ENCODE measurements at regions not wholly inside any gene's neighbourhood (a gene's known extent, or its start where the extent isn't known, plus 50 kb on each side); places are given as distances from the start of the nearest gene placed in this dataset.
A peak's percentile ranks its signal among the peaks of the same experiment; 100 is the strongest.
"Not testable (repeated sequence)": the region's sequence is repeated elsewhere in the genome, so short reads cannot be mapped to it uniquely, and the experiment has no call there.

DNA sequence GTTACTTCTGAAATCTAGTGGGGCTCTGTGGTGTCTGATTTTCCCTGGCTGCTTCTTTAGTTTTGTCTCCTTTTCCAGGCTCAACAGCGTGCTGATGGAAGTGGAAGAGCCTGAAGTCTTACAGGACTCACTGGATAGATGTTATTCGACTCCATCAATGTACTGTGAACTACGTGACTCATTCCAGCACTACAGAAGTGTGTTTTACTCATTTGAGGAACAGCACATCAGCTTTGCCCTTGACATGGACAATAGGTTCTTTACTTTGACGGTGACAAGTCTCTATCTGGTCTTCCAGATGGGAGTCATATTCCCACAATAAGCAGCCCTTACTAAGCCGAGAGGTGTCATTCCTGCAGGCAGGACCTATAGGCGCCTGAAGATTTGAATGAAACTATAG is 51.1 kb downstream of the NBPF8 start:
- DNase-seq: peak; percentile 3

DNA sequence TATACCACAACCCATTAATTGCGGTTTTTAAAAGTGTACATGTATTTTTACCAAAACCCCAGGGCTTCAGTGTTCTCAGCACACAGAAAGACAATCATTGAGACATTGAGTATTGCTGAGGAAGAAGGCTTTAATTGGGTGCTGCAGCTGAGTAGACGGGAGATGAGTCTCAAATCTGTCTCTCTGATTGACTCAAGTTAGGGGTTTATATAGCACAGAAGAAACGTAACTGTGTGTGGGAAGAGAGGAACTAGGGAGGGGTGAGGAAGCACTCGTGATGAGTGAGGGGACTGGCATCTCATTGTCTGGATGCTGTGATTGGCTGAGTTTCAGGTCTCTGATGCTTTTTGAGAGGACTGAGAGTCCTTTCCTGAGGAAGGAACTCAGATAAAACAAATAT is 62.8 kb downstream of the NBPF8 start:
- DNase-seq: not testable (repeated sequence)

DNA sequence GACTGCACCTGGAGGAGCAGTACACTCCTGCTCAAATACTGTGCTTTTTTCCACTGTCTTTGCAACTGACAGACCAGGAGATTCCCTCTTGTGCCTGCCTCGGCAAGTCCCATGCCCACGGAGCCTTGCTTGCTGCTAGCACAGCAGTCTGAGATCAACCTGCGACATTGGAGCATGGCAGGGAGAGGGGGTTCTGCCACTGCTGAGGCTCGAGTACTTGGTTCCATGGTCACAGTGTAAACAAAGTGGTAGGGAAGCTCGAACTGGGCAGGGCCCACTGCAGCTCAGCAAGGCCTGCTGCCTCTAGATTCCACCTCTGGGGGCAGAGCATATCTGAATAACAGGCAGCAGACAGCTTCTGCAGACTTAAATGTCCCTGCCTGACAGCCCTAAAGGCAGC is 63.6 kb downstream of the NBPF8 start:
- not testable (repeated sequence) for DNase-seq

DNA sequence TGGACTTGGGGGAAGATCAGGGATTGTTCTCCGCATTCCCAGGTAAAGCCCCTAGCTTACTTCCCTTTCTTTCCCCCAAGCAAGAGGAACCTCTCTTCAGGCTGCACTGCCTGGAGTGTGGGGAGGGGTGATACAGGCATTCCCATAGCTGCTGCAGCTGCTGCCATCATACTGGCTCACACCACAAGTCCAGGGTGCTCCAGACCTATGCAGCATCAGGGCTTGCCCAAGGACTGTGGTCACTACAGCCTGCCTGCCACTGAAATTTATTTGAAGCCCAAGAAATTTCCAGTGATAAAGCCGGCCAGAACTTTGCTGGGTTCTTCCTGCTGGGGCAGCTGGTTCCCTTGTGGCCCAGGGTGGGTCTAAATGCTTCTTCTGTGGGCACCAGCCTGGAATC is 72.7 kb downstream of the NBPF8 start:
- not testable (repeated sequence) for DNase-seq

DNA sequence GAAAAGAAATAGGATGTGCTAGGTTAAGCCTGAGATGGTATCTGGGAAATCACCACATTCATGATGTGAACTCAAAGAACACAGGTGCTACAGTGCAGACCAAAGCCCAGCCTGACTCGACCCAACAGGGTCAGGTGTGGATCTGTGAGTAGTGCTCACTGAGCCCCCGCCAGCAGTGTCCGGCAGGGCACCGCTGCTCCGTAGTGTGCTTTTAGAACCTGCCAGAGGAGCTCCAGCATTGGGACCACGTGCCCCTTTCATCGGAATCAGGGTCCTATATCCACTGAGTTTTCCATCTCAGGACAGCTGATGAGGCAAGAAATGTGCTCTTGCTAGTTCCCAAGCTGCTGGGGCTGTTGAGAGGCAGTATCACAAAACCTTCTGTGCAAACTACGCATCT is 74.4 kb downstream of the NBPF8 start:
- DNase-seq: not testable (repeated sequence)

DNA sequence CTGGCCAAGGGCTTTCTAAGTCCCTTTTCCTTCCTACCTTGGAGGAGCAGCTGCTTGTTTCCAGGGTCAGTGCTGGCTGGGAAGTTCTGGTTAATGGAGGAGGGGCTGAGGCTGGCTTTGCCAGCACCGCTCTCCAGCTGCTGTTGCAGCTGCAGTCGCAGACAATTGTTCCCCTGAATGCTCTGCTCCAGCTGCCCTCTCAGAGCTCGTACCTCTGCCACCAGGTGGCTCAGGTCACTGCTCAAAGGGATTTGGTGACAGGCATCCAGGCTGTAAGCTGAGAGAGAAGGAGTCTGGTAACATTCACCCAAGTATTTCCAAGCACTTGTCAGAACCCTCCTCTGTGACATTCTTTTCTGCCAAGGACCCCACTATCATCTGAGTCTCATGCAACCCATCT is 82.3 kb downstream of the NBPF8 start:
- DNase-seq: not testable (repeated sequence)

DNA sequence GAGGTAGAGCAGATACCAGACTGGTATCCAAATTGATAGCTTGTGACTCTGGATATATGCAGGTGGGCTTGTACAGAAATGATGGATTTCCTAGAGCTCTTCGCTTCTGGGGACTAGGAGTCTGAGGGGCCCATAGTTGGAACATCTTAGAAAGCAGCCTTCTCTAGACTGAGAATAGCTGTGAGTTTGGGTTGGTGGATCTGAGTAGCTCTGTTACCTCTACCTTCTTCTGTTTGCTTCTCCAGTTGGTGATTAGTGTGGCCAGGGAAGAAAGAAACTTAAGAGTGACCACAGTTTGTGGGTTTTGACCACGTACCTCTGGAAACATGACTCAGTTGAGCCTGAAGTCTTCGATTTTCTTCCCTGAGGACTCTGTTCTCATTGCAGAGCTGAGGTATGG is 88.4 kb downstream of the NBPF8 start:
- not testable (repeated sequence) for DNase-seq

DNA sequence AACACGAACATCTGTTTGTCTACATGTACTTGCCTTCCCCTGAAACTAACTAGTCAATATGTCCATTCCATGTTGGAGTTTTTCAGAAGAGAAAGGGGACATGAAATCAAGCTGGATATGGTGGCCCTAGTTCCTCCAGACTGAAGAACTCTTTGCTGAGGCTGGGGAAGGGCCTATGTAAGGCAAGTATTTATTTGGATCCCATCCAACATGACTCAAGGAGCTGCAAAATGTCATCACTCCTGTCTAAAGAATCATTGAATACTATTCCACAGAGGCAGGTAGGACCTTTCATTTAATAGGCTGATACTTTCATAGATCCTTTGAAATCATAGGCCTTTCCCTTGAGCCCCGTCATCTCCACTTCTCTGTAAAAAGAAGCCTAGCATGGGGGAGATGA is 91.5 kb downstream of the NBPF8 start:
- not testable (repeated sequence) for DNase-seq

DNA sequence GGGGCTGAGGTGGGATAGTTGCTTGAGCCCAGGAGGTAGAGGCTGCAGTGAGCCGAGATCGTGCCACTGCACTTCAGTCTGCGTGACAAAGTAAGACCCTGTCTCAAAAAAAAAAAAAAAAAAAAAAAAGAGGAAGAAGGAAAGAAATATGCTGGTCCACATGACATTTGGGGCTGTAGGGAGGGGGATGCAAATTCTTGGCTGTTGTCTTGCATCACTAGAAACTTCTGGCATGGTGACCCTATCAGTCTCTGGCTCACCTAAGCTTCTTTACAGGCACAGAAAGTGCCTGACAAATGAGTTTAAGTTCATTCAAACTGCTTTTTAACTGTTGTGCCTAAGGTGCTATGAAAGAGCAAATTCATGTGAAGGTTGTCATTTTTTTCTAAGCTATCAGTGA is 93.5 kb downstream of the NBPF8 start:
- DNase-seq: not testable (repeated sequence)

DNA sequence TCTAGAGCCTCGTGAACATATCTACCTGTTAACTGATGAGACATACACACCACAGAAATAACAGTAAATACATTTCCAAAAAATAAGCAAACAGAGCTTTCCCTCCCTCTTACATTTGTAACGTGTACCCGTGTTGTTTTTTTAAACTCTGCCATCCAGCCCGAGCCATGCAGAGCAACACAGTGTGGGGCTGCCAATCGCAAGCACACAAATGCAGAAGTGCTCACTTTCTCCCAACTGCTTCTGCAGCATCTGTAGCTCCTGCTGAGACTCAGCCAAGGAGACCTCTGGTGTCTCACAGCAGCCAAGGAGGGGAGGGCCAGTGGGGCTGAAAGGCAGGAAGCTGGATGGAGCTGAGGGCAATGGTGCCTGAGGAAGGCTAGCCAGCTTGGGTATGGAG is 94.4 kb downstream of the NBPF8 start:
- DNase-seq: not testable (repeated sequence)

DNA sequence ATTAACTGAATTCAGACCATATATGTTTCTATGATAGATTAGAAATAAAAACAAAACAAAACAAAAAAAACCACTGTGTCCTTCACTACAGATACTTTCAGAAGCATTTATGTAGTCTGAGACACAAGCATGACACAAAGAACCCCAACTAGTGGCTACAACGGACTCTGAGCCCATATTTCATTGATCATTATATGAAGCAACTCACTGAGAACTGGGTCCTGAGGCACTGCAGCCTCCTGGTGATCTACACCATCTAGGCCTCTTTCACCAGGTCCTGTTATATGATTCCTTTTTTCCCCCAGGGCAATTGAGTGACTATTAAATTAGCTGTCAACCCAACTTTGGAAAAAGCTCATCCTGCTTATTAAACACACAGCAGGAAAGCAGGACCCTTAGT is 98.3 kb downstream of the NBPF8 start:
- not testable (repeated sequence) for DNase-seq

DNA sequence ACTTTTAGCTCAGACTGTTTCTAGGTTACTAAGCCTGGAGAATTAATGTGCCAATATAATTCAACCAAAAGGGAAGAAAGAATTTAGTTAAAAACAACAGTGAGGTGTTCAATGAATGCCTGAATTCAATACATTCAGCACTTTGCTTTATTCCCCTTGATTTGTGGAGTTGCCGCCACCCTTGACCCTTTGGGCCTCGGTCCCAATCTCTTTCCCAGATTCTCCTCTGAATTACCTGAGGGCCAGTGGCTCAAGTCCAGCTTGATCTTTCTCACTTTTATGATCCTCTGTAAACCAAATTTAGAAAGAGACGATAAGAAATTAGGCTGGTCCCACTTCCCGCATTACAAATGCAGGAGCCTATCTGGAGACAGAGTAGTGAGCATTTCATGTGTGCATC is 98.7 kb downstream of the NBPF8 start:
- not testable (repeated sequence) for DNase-seq

DNA sequence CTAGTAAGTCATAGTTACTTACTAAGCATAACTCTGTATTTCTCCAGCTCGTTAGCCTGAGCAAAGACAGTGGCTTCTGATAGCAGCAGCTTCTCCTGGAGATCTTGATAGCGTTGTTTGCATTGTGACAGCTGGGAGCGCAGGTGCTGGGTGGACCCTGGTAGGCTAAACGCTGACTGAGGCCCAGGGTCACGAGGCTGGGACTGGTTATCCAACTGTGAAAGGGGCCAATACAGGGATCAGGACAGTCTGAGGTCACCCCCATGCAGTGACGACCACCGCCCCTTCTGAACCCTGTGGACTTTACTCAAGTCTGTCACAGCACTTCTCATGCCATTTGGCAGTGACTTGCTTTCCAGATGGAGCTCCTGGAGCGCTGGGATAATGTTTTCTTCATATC is 104.4 kb downstream of the NBPF8 start:
- DNase-seq: not testable (repeated sequence)

DNA sequence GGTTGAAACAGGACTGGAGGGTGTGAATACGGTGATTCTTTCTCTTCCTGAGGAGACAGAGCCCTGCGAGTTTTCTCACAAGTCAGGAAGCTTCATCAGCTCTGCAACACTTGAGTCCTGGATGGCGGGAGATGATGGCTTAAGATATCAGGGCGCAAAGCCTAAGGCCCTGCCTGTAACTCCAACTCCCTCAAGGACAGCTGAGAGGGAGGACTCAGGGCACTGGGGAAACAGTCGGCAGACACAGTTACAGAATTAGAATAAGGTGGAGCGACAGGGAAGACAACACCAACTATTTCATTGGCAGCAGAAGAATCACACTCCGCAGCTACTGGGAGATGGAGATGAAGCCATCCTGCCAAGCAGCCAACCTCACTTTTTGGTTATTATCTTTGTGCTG is 109.6 kb downstream of the NBPF8 start:
- not testable (repeated sequence) for DNase-seq

DNA sequence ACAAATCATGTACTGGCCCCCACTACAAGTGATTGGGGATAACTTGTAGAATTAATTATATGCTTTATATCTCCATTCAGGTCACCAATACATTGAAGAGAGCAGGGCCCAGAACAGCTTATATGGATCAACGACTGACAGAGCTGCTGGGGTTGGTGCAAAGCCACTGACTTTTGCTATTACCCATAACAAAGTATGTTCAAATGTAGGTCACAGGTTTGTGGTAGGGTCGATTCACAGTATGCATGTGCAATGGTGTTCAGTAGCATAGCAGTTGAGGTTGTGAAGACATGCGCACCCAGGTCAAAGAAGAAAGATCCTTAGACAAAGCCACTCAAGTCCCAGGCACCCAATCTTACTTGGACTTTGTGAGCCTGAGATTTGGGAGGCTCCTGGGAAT is 110.6 kb downstream of the NBPF8 start:
- DNase-seq: not testable (repeated sequence)

DNA sequence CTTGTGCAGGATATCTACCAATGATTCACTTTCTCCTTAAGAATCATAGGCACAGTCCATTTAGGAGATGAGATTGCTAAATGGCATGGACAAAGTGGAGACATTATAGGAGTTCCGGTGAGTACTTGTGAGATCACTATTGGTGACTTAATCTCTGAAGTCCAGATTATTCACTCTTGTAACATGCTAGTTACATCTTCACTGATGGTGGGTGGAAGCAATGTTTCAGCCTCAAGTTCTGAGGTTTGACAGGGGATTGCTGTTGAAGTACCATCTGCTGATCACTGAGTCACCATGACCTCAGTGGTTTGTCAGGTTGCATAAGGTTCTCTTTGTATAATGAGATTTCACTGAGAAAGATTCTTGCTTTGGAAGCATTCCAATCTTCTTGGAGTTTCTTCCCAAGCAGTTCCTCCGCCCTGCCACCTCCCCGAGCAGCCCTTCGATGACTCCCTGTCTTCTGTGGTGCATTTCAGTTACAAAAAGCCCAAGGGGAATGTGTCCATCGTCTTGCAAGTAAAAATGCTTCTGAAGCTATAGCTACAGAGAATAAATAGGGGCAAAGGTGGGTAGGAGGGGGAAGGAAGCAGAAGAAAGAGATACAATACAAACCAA is 114.7 kb downstream of the NBPF8 start:
- DNase-seq: not testable (repeated sequence)

DNA sequence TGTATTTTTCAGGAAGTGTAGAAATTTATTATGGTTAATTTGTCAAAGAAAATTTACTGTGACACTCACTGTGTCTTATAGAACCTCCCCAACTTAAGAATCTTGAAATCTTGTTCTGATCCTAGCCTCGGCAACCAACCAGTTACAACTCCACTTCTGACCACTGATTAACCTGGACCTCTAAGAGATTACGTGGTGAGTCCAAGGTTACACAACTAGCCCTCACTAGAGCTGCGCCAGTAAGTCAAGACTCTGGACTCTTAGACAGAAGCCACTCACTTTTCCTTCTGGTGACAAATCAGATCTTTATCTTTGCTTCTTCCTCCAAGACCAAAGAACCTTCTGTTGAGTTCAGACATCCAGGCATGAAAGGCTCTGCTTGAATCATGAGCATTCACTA is 116.6 kb downstream of the NBPF8 start:
- DNase-seq: not testable (repeated sequence)

DNA sequence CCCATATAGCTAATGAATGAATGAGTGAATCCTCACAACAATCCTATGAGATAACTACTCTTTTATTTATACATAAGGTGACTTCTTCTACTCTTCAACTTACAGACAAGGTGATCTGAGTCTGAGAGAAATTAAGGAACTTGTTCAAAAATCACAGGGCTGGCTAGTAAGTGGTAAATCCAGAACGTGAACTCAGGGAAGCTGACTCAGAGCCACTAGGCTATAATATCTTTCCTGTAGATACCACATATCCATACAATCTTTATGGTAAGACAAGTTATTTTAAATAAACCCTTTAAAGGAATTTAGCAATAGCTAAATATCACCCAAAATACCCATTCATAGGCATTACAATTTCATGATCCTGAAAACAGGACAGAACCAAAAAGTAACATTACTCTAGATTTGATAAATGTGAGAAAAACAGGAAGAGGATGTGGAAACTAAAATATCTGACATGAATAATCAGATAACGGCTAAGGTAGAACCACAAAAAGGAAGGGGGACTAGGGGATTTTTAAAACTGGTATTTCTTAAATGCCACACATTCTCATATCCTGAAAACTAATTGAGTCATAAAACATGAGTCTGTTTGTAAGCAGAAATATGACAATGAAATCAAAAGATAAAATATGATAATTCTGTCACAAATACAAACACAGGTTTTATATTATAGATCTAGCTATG is 119.7 kb downstream of the NBPF8 start:
- DNase-seq: peak; percentile 2

DNA sequence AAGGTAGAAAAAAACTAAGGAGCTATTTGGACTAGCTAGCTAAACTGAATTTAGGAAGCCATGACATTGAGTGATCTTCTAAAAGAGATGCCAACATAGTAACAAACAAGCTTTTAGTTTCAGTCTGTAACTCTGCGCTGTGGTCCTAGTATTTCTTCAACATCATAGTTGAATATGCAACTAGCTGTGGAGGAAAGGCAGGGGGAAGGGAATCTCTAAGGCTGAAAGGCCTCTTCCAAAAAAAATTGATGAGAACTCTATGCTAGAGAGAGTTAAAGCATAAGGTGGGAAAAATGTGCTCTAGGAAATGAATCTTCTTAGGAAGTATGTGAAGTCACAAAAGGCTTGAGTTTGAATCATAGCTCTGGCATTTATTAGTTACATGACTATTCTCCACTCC is 120.2 kb downstream of the NBPF8 start:
- peak; percentile 74 for DNase-seq

DNA sequence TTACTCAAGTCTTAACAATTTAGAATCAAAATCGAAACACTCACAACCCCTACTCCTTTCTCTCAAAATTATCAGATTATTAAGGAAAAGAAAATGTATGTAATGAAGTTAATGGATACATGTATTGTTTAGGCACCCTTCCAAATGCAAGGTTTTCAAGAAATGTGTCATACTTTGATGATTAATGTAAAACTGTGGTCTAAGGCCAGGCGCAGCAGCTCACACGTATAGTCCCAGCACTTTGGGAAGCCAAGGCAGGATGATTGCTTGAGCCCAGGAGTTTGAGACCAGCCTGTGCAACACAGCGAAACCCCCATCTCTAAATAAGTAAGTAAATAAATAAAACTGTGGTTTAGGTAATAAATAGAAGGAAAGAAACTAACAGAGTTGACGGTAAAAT is 126.6 kb downstream of the NBPF8 start:
- not testable (repeated sequence) for DNase-seq

DNA sequence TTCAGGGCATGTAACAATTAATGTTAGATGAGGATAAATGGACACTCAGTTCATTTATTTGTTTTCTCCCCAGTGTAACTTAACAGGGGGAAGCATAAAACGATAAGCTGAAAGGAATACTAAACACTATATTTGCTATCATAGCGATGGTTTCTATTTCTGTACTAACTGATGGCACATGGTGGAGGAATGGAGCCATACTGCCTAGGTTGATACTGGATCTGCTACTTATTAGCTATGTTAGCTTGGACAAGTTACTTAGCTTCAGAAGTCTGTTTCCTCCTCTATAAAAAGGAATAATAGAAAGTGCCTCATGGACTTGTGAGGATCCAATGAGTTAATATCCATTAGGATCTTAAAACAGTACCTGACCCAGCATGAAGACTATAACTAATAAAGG is 127.5 kb downstream of the NBPF8 start:
- DNase-seq: not testable (repeated sequence)

DNA sequence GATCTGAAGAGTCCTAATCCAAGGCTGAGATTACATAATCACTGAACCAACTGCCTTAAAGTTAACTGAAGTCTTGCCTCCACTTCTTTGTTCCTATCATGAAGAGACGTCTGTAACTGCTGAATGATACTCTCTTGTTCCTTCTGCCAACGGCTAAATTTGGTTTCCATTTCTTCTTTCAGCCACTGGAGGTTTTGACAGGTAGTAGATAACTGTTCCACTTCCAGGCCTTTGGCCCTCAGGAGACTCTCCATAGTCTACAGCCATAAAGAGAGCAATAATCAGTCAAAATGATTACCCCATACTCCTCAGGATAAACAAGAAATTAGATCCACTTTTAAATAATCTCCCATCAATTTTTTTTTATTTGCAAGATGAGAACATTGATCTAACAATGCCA is 128.1 kb downstream of the NBPF8 start:
- DNase-seq: not testable (repeated sequence)

DNA sequence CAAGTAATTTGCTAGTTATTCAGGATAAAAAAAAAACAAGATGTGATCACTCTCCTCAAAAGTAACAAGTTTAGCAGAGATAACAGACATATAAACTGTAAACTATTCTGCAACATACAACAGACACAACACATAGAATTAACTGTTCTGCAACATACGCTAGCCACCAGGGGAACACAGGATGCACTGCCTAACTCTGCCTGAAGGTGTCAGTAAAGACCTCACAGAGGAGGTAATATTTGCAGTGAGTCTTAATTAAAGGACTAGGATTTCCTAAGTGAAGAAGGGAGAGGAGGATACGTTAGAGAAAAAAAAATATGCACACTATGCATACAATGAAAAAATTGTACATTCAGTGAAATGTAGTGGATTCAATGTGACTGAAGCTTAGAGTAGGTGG is 129.6 kb downstream of the NBPF8 start:
- DNase-seq: not testable (repeated sequence)

DNA sequence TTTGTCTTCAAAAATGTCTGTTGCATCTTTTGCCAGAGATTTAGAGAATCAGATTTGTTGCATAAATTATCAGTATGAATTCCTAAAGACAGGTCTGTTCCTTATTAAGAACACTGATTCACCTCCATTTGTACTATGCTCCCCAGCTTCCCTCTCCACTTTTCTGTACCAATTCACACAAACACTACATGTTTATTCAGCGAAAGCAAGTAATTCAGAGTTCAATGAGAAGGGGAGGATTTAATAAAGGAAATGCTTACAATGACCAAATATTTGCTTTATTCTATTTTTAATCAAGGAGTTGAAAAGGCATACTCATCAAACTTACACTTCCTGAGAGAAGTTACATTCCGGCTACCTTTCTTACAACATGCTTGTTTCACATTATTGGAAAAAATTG is 135.5 kb downstream of the NBPF8 start:
- DNase-seq: not testable (repeated sequence)
